Adrenal gland (tissue), 9 donors: ENCODE measurements at regions not wholly inside any gene's neighbourhood (a gene's known extent, or its start where the extent isn't known, plus 50 kb on each side); places are given as distances from the start of the nearest gene placed in this dataset.

Experiments
- DNase-seq, 7 donors: peaks; one replicate each; pipeline ENCODE4 v3.0.0-alpha.2; 2019 to 2020
- H3K27ac ChIP-seq, 5 donors: fragments of 200-600 bp; sonication (generic) in 4 of 5; 1 replicate in 3 of 5; 2 replicates in 2 of 5; pipeline versions ENCODE4 v1.5.1 to v1.8.0; 2016 to 2020; ENCODE audit warnings: mild to moderate bottlenecking in 1 of 5
- H3K27me3 ChIP-seq: fragments of 200-600 bp; 2 replicates; pipeline ENCODE4 v1.8.0; 2021
- H3K36me3 ChIP-seq, 2 donors: fragments of 200-600 bp; replicated peaks in 1 of 2; 1 replicate in 1 of 2; 2 replicates in 1 of 2; pipeline versions ENCODE4 v1.5.1 to v1.8.0; 2018 to 2022
- H3K4me1 ChIP-seq, 2 donors: fragments of 200-600 bp; replicated peaks in 1 of 2; 1 replicate in 1 of 2; 2 replicates in 1 of 2; pipeline versions ENCODE4 v1.5.1 to v1.8.0; 2018 to 2021
- H3K4me3 ChIP-seq, 4 donors: fragments of 200-600 bp; sonication (generic) in 3 of 4; one replicate each; pipeline ENCODE4 v1.5.1; 2016 to 2018
- H3K9me3 ChIP-seq, 3 donors: fragments of 200-600 bp; sonication (generic) in 1 of 3; replicated peaks in 1 of 3; 1 replicate in 2 of 3; 2 replicates in 1 of 3; pipeline versions ENCODE4 v1.5.1 to v1.8.0; 2016 to 2021
- CTCF ChIP-seq, 6 experiments: fragments of 450-650 bp in 4 of 6; fragments of 200-600 bp in 2 of 6; sonication (generic) in 1 of 6; IDR thresholded peaks; 1 replicate in 5 of 6; 2 replicates in 1 of 6; pipeline versions ENCODE4 v1.5.1 to v1.8.0; 2016 to 2021; ENCODE audit warnings: antibody characterized with exemption in 6 of 6, mild to moderate bottlenecking in 2 of 6, moderate library complexity in 1 of 6
- POLR2A ChIP-seq, 2 donors: fragments of 450-650 bp; IDR thresholded peaks; one replicate each; pipeline ENCODE4 v1.6.1; 2017; ENCODE audit warnings: antibody characterized with exemption in 2 of 2, mild to moderate bottlenecking in 2 of 2, moderate library complexity in 1 of 2
- WGBS, 4 donors: extraction: QIAGEN DNeasy Blood & Tissue Kit in 2 of 4; methylation state at CpG; one replicate each; pipeline versions ENCODE4 v1.1.5 to v1.1.7; 2013 to 2017; 5-methylcytosine and 5-hydroxymethylcytosine counted together
- intact Hi-C, 2 donors: fragments of 100-400 bp; cut with DNase I; formaldehyde crosslinking; loops; one replicate each; pipeline versions ENCODE4 v1.14.1 to v1.15.0; 2022 to 2023
- donor health status: healthy with polysubstance abuse.
- donor health status: Bipolar disorder and iron deficiency.
- donor health status: DM: yes; HTN: yes; CAD: no.
- donor health status: DM: no; HTN: no; CAD: no.
- donor health status: DM: no; HTN: no; CAD: no.

DNA sequence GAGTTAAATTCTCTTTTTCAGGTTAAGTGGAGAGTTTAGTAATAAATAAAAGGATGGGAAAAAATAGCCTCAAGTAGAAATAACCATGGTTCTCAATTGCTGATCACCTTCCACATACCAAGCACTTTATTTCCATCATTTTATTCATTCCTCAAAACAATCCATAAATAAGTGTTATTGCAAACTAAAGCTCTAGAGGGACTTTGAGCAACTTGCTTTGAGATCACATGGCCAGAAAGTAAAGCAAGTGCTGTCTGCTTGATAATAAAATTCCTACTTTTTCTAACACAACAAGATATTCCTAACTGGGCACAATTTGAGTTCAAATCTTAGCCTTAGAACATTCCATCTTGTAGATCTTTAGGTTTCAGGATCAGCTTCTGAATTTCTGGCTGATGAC is 97.1 kb upstream of the C1orf87 start:
- DNase-seq = no peak
- no peak overlapping the region for H3K4me3 ChIP-seq
- H3K36me3 ChIP-seq = no peaks in the 10 kb centered on the region
- no peaks in the 10 kb centered on the region for H3K4me1 ChIP-seq
- TF ChIP-seq POLR2A (IDR thresholded peaks at IDR 0.05) = no peak
- no peak for TF ChIP-seq CTCF (IDR thresholded peaks at IDR 0.05)
- intact Hi-C loops = no loop called here
- H3K27me3 ChIP-seq = no peaks in the 10 kb centered on the region
- H3K9me3 ChIP-seq = no peaks in the 10 kb centered on the region
- no peak overlapping the region for H3K27ac ChIP-seq

DNA sequence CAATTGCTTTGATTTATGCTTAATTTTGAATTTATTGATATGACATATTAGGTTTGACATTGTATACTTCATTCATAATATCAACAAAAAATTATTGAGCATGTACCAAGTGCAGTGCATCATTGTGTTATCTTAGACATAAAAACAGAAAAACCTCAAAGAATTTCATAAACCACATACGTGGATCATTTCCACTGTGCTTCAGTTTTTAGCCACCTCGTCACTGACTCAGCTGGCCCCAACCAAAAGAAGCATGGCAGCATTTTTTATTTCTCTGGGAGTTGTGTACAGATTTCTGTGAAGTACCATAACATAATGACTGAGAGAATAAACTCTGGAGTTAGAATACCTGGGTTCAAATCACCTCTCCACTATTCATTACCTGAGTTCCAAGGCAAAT is 95.6 kb upstream of the C1orf87 start:
- no peak overlapping the region for H3K4me3 ChIP-seq
- intact Hi-C loops = no loop called here
- H3K27me3 ChIP-seq = no peaks in the 10 kb centered on the region
- TF ChIP-seq CTCF (IDR thresholded peaks at IDR 0.05) (no peak), POLR2A (IDR thresholded peaks at IDR 0.05) (no peak)
- WGBS, 4 donors = 67 to 72% (median 69%) methylated on average over 2 of the region's 2 CpGs
- no peaks in the 10 kb centered on the region for H3K4me1 ChIP-seq
- H3K9me3 ChIP-seq = no peaks in the 10 kb centered on the region
- H3K27ac ChIP-seq = no peak overlapping the region
- no peaks in the 10 kb centered on the region for H3K36me3 ChIP-seq
- no peak for DNase-seq

- Histone ChIP-seq H3K4me3 (no peak overlapping the region), H3K4me1 (no peaks in the 10 kb centered on the region), H3K9me3 (no peaks in the 10 kb centered on the region), H3K27me3 (no peaks in the 10 kb centered on the region), H3K36me3 (no peaks in the 10 kb centered on the region), H3K27ac (no peak overlapping the region)
- intact Hi-C loops = no loop called here
- TF ChIP-seq POLR2A (IDR thresholded peaks at IDR 0.05) (no peak), CTCF (IDR thresholded peaks at IDR 0.05) (no peak)
- 73 to 91% (median 80%) methylated on average over 2 of the region's 2 CpGs for WGBS, 4 donors
- no peak for DNase-seq
Measured at GRCh38 chr1:60162936-60163335, 89.4 kb upstream of the C1orf87 start.

- DNase-seq = no peak
- H3K9me3 ChIP-seq = no peaks in the 10 kb centered on the region
- TF ChIP-seq CTCF (IDR thresholded peaks at IDR 0.05) (no peak), POLR2A (IDR thresholded peaks at IDR 0.05) (no peak)
- H3K4me3 ChIP-seq = no peak overlapping the region
- no peaks in the 10 kb centered on the region for H3K4me1 ChIP-seq
- no peaks in the 10 kb centered on the region for H3K36me3 ChIP-seq
- intact Hi-C loops = no loop called here
- no peak overlapping the region for H3K27ac ChIP-seq
- WGBS, 4 donors = 71 to 93% (median 81%) methylated on average over 2 of the region's 2 CpGs
- H3K27me3 ChIP-seq = no peaks in the 10 kb centered on the region
Measured at GRCh38 chr1:60160141-60160540, 86.6 kb upstream of the C1orf87 start.
